ENCODE measurements at regions not wholly inside any gene's neighbourhood (a gene's known extent, or its start where the extent isn't known, plus 50 kb on each side); places are given as distances from the start of the nearest gene placed in this dataset.
"Not testable (repeated sequence)": the region's sequence is repeated elsewhere in the genome, so short reads cannot be mapped to it uniquely, and the experiment has no call there.

- TF ChIP-seq, protein P1, sequence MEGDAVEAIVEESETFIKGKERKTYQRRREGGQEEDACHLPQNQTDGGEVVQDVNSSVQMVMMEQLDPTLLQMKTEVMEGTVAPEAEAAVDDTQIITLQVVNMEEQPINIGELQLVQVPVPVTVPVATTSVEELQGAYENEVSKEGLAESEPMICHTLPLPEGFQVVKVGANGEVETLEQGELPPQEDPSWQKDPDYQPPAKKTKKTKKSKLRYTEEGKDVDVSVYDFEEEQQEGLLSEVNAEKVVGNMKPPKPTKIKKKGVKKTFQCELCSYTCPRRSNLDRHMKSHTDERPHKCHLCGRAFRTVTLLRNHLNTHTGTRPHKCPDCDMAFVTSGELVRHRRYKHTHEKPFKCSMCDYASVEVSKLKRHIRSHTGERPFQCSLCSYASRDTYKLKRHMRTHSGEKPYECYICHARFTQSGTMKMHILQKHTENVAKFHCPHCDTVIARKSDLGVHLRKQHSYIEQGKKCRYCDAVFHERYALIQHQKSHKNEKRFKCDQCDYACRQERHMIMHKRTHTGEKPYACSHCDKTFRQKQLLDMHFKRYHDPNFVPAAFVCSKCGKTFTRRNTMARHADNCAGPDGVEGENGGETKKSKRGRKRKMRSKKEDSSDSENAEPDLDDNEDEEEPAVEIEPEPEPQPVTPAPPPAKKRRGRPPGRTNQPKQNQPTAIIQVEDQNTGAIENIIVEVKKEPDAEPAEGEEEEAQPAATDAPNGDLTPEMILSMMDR (conservative IDR thresholded peaks at IDR 0.05 in 1 of 2, IDR thresholded peaks at IDR 0.05 in 1 of 2; ENCODE audit: low read depth in 1 of 2, low read length in 2 of 2), result not testable (repeated sequence)
- not testable (repeated sequence) for TF ChIP-seq EZH2 (IDR thresholded peaks at IDR 0.05; ENCODE audit: low read length, missing control alignments)
Observed at GRCh38 chr11:115967203-115967602, 463.0 kb upstream of the CADM1 start.
